Kidney capillary endothelial cell (primary cell): ENCODE measurements at regions not wholly inside any gene's neighbourhood (a gene's known extent, or its start where the extent isn't known, plus 50 kb on each side); places are given as distances from the start of the nearest gene placed in this dataset.
"Not testable (repeated sequence)": the region's sequence is repeated elsewhere in the genome, so short reads cannot be mapped to it uniquely, and the experiment has no call there.

Experiments
- DNase-seq: peaks from one replicate; pipeline ENCODE4 v3.0.0-alpha.2; 2018; ENCODE audit warnings: low spot score

DNA sequence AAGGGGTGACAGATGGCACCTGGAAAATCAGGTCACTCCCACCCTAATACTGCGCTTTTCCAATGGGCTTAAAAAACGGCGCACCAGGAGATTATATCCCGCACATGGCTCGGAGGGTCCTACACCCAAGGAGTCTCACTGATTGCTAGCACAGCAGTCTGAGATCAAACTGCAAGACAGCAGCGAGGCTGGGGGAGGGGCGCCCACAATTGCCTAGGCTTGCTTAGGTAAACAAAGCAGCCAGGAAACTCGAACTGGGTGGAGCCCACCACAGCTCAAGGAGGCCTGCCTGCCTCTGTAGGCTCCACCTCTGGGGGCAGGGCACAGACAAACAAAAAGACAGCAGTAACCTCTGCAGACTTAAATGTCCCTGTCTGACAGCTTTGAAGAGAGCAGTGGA lies 205.7 kb upstream of the HTR1E start:
- not testable (repeated sequence) for DNase-seq

DNA sequence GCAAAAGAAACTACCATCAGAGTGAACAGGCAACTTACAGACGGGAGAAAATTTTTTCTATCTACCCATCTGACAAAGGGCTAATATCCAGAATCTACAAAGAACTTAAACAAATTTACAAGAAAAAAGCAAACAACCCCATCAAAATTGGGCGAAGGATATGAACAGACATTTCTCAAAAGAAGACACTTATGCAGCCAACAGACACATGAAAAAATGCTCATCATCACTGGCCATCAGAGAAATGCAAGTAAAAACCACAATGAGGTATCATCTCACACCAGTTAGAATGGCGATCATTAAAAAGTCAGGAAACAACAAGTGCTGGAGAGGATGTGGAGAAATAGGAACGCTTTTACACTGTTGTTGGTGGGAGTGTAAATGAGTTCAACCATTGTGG lies 206.6 kb upstream of the HTR1E start:
- DNase-seq: not testable (repeated sequence)

DNA sequence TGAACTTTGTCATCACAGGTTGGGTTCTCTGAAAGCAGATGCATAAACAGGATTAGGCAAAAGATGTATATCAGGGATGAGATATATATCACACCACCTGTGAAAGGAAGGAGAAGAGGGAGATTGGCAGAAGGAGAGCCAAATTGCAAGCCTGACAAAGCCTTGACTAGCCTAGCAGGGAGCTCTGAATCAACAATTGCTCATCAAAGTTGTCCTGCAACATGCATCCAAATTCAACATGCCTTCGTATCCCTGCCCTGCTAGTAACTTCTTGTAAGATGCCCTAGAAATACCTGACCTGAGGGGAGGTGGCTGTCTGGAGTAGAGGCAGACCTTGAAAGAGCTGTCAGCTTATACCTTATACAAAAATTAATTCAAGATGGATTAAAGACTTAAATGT lies 207.1 kb upstream of the HTR1E start:
- no peak for DNase-seq

DNA sequence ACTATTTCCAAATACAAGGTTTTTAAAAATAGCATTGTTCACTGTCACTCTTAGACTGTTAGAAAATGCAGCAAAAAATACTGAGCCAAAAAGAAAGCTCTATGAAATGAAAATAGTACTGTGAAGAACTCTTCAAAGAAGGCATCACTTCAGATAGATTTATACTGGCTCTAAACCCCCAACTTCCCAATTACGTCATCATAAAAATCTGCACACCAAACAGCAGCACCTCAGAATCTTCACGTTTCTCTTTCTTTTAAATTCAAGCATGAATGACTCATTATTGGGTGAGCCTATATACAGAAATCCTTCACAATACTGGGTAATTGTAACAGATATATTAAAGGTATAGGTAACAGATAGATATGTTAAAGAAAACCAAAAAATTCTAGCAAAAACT lies 208.4 kb upstream of the HTR1E start:
- DNase-seq: no peak

DNA sequence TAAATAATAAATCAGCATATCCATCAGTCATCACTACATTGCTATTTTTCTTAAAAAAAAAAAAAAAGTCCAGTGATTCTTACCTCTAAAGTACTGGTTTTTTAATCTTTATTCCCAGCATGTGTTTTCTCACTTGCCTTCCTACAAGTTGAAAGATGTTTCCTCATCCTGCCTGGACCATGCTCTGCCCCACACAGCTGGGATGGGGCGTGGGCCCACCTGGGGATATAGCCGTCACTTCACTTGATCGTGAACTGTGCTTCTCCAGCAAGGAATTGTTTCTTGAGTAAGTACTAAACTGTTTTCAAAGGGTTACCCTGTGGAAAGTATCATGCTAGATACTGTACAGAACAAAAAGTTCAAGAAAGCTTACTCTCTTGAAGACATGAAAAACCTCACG lies 212.6 kb upstream of the HTR1E start:
- no peak for DNase-seq

DNA sequence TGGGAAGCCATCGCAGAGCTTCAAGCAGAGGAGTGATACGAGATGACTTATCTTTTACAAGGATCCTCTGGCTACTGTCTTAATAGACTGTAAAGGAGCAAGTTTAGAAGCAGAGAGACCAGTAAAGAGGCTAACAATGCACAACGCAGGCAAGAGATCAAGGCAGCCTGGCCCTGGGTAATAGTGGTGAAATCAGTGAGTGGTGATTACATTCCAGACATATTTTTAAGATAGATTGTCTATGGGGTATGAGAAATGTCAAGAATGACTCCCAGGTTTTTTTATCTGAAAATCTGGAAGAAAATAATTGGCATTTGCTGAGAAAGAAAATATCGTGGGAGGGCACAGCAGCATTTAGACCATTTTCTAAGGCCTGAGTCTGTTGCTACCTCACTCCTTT lies 213.6 kb upstream of the HTR1E start:
- no peak for DNase-seq

DNA sequence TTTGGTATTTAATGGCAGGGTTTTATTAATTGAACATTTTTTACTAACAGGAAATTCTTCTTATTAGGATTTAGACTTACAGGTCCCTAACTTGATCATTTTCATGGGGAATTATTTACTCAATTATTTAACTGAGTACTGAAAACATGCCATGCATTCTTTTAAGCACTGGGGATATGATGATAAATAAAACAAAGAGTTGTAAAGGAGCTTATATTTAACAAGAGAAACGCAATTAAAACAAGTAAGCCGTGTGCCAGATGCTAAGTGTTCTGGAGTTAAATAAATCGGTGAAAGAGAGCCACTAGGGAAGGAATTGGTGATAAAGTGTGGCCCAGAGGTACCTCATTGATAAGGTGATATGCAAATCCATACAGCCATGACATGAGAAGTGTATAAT lies 214.2 kb upstream of the HTR1E start:
- no peak for DNase-seq

DNA sequence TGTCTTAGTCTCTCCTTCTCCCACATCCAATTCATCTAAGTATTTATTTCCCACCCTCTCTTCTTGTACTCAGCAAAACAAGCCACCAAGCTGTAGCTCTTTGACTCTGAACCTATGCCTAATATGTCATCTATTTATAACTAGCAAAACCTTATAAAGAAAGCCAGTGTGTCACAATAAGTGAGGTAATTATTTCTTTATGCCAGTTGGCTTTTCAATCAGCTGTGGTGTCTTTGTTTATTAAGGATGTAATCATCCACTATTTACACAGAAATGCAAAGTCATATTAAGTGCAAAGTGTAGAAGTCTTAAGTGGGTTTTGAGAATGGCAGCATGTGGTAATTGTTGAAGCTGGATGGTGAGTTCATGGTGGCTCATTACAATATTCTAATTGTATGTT lies 215.2 kb upstream of the HTR1E start:
- no peak for DNase-seq

DNA sequence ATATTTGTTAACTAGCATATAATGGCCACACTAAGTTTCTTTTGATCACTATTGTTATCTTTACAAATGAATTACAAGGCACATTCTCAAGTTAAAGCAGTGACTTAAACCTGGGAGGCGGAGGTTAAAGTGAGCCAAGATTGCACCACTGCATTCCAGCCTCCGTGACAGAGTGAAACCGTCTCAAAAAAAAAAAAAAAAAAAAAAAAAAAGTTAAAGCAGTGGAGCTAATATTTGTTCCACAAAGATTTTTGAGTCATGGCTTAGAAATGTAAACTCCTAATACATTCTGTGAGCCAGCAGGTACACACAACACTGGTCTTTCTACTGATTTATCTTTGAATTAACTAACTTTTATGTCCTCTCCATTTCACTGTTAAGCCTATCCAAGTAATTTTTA lies 221.7 kb upstream of the HTR1E start:
- no peak for DNase-seq

DNA sequence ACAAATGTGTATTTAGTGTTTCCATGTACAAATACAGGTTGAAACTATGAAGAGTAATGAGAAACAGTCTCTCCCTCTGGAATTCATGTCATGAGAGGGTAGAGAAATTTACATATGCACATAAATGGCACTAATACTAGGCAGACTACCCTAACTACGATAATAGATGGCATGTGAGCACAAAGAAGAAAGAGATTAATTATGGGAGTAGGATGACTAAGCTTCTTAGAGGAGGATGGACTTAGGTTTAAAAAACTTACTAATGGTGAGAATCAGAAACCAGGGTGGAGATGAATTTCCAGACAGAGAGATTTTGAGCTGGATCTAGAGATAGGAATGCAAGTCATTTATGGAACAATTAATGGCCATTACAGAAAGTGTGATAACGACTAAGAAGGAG lies 225.3 kb upstream of the HTR1E start:
- no peak for DNase-seq

DNA sequence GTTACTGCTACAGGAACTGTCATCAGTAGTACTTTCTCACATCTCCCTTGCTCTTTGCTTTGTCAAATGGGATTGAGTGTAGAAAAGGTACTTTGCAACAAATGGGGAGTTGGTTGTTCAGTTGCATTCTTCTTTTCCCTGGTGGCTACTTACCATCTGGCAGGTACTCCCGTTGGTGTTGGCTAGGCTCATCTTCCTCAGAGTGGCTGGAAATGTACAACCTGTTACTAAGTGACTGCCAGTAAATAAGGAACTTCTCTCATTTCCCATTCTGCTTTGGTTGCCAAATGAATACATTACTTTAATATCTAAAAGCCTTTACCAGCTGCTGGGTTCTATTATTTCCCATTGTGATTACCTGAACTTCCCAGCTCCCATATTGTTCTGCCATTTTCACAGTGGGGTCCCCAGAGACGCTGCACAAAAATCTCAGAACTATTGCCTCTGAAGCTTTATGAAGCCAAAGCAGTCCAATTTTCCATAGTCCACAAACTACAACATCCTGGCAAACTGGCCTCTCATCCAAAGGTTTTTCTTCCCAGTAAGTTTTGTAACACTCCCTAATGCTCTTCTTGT lies 229.7 kb upstream of the HTR1E start:
- no peak for DNase-seq

DNA sequence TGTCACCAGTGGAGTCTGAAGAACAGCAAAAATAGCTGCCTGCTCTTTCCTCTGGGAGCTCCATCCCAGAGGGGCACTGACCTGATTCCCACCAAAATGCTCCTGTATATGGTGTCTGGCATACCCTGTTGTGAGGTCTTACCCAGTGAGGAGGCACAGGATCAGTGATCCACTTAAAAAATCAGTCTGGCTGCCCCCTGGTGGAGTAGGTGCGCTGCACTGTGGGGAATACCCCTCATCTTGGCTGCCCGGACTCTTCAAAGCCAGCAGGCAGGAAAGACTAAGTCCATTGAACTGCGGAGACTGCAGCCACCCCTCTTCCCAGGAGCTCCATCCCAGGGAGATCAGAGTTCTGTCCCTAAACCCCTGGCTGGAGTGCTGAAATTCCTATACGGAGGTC lies 230.9 kb upstream of the HTR1E start:
- no peak for DNase-seq

DNA sequence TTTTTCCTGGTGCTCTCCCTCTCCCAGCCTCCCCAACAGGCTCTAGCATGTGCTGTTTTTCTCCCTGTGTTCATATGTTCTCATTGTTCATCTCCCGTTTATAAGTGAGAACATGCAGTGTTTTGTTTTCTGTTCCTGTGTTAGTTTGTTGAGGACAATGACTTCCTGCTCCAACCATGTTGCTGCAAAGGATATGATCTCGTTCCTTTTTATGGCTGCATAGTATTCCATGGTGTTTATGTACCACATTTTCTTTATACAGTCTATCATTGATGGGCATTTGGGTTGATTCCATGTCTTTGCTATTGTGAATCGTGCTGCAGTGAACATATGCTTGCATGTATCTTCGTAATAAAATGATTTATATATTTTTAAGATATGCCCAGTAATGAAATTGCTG lies 236.1 kb upstream of the HTR1E start:
- DNase-seq: not testable (repeated sequence)

DNA sequence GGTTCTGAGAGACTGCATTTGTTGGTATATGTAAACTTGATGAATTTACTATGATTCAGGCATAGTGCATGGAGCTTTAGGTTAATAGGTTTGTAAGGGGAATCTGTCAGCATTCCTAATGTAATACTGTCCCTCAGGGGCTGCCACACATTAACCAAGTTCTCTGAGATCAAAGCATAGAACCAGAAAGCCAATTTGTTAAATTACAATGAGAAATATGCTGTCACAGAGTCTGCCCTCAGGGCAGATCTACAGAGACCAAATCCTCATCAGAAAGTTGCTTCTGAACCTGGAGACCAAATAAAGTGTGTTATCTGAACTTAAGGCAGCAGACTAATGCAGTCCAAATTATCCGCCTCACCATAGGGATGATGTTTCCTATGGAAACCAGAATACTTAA lies 250.8 kb upstream of the HTR1E start:
- no peak for DNase-seq

DNA sequence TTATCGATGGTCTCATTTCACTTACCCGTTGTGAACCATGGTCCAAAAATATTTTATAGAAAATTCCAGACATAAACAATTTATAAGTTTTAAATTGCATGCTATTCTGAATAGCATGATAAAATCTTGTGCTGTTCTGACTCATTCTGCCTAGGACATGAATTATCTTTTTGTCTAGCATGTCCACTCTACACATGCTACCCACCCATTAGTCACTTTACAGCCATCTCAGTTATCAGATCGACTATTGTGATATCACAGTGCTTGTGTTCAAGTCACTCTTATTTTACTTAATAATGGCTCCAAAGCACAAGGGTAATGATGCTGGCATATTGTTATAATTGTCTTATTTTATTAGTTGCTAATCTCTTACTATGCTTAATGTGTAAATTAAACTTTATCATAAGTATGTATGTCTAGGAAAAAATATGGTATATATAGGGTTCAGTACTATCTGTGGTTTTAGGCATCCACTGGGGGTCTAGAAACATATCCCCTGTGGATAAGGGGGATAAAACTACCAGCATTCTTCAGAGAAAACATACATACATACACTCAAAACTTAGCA lies 252.0 kb upstream of the HTR1E start:
- no peak for DNase-seq

DNA sequence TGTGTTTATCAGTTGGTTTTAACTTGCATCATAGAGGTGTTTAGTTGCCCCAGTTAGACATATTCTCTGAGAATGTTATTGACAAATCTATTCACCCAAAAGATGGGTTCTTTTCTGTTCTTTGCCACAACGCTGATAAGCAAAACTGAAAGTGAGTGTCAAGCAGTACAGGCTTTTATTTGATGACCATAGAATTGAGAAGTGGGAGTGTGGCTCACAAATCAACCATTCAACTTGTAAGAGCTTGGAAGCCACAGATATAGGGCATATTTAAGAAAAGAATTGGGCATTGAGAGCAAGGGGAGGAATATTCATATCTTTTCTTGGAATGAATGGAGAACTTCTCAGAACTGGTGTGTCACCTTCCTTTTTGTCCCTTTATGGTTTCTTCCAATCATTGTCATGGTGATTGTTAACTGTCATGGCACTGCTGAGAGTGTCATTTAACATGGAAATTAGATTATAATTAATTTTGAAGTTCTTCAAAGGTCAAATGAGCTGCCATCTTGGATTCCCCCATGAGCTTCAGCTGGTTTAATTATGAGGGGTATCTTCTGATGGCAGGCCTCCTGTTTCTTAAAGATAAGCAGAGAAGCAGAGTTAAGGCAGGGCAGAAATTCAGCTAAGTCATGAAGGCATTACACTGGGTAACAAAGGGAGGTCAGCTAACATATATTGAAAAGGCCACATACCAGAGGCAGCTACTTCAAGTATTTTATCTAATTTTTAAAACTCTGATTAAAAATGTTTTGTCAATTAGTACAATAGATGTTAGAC lies 254.0 kb upstream of the HTR1E start:
- no peak for DNase-seq

DNA sequence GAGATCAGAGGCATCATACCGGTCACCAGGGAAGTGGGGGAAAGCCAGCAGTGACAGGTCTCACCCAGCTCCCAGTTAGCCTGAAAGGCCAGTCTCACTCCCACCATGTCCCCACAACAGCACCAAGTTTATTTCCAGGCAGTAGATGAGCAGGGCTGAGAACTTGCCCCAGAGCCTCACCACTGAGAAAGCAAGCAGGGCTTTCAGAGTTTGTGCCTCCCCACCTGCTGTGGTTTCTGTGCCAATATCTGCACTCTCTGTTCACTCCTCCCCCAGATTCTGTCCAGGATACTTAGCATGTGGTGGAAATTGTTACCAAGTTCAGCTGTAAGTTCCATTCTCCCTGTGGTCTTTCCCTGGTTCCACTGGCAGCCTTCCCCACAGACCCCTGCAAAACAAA lies 255.0 kb upstream of the HTR1E start:
- DNase-seq: no peak

DNA sequence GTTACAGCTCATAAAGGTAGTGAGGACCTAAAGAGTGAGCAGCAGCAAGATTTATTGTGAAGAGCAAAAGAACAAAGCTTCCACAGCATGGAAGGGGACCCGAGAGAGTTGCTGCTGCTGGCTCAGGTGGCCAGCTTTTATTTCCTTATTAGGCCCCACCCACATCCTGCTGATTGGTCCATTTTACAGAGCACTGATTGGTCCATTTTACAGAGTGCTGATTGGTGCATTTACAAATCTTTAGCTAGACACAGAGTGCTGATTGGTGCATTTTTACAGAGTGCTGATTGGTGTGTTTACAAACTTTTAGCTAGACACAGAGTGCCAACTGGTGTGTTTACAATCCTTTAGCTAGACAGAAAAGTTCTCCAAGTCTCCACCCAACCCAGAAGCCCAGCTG lies 256.2 kb upstream of the HTR1E start:
- DNase-seq: not testable (repeated sequence)

DNA sequence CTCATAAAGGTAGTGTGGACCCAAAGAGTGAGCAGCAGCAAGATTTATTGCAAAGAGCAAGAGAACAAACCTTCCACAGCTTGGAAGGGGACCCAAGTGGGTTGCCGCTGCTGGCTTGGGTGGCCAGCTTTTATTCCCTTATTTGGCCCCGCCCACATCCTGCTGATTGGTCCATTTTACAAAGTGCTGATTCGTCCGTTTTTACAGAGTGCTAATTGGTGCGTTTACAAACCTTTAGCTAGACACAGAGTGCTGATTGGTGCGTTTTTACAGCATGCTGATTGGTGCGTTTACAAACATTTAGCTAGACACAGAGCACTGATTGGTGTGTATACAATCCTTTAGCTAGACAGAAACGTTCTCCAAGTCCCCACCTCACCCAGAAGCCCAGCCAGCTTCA lies 265.2 kb upstream of the HTR1E start:
- not testable (repeated sequence) for DNase-seq

DNA sequence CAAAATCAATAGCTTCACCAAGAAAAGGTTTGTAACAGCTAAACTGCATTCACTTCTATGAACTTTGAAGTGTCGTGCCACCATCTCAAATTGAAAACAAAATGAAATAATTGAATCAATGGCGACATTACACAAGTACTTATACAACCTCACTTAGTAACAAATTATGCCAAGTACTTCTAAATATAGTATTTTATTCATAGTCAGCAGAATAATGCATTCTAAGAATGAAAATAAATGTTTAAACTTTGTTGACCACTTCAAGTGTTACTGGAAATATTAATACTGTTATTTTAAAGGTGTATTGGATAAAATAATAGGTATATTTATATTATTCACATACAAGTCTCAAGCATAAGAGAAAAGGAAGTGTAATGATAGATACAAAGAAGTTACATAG lies 280.1 kb upstream of the HTR1E start:
- DNase-seq: no peak

DNA sequence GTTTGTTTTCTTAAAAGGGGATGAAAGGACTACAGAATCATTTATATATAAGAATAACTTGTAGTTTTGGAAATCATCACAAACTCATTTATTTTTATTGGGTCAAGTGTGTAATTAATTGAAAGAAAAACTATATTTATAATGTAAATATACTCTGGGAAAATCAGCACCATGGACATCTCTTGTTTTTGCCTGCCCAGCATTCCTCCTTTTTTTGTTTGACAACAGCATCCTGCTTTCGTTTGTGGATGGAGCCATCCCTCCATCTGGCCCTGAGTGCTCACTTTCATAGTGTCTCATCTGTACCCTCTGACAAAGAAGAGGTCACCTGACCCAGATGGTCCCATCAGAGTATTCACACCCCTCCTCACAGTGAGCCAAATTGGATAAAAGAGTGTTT lies 308.2 kb upstream of the HTR1E start:
- DNase-seq: no peak

DNA sequence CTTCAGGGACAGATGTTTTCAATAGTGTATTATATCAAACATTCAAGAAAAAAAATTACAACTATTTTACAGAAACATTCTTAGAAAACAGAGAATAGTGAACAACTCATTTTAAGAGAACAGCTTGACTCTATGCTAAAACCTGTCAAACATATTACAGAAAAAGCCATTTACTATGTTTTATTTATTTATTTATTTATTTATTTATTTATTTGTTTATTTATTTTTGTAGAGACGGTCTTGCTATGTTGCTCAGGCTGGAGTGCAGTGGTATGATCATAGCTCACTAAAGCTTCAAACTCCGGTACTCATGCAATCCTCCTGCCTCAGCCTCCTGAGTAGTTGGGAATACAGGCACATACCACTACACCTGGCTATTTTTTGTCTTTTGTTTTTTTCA lies 317.9 kb upstream of the HTR1E start:
- no peak for DNase-seq

DNA sequence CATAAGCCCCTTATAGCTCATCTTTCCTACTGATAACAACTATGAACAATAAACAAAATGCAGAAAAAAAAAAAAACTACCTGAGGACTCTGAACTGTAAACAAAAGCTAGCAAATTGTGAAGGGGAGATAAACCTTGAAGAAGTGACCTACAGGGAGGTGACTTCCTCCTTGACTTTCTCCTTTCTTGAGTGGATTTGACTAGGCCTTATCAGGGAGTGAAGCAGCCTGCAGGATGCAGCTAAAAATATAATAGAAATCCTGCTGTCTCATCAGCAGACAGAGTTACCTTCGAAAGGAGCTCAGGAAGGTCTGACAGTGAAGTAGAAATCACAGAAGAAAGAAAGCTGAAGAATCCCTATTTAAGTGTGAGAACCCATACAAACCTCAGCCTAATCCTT lies 322.0 kb upstream of the HTR1E start:
- DNase-seq: no peak
